Keratinocyte (primary cell): ENCODE measurements at regions not wholly inside any gene's neighbourhood (a gene's known extent, or its start where the extent isn't known, plus 50 kb on each side); places are given as distances from the start of the nearest gene placed in this dataset.

Source experiments
- DNase-seq: peaks from one replicate; pipeline ENCODE4 v3.0.0-alpha.2; 2011; ENCODE audit warnings: low read depth, missing footprints, low spot score
- FAIRE-seq: peaks from 2 replicates; lab custom pipeline; 2011; peaks lifted over from hg19 to GRCh38; lab: Jason Lieb, UNC
- H2AFZ ChIP-seq: 2 replicates; pipeline ENCODE4 v1.6.0; 2012; ENCODE audit warnings: low read length, control low read depth, inconsistent platforms; ENCODE audit not compliant: control insufficient read depth
- H3K27ac ChIP-seq: 2 replicates; pipeline ENCODE4 v1.5.1; 2011; ENCODE audit warnings: low read length; ENCODE audit not compliant: control insufficient read depth, insufficient read depth
- H3K27me3 ChIP-seq: 3 replicates; pipeline ENCODE4 v1.6.0; 2011; ENCODE audit warnings: low read length; ENCODE audit not compliant: control insufficient read depth, insufficient read depth; ENCODE audit errors: extremely low read depth
- H3K36me3 ChIP-seq, 2 experiments: 2 replicates in 1 of 2; 3 replicates in 1 of 2; pipeline ENCODE4 v1.5.1; 2011; ENCODE audit warnings: low read length in 2 of 2, mild to moderate bottlenecking in 1 of 2; ENCODE audit not compliant: control insufficient read depth in 2 of 2, insufficient read depth in 2 of 2; ENCODE audit errors: extremely low read depth in 1 of 2
- H3K4me1 ChIP-seq: 3 replicates; pipeline ENCODE4 v1.5.1; 2011; ENCODE audit warnings: low read length; ENCODE audit not compliant: control insufficient read depth, insufficient read depth; ENCODE audit errors: extremely low read depth
- H3K4me2 ChIP-seq: 3 replicates; pipeline ENCODE4 v1.6.0; 2011; ENCODE audit warnings: low read depth, low read length; ENCODE audit not compliant: control insufficient read depth, insufficient read depth; ENCODE audit errors: extremely low read depth
- H3K4me3 ChIP-seq, 3 experiments: fragments of 200-600 bp in 1 of 3; sonication (generic) in 1 of 3; 2 replicates in 2 of 3; 3 replicates in 1 of 3; pipeline ENCODE4 v1.5.1; 2011 to 2016; ENCODE audit warnings: low read length in 3 of 3, mild to moderate bottlenecking in 3 of 3, control low read depth in 2 of 3, inconsistent platforms in 1 of 3, low read depth in 1 of 3, mixed read lengths in 1 of 3, mixed run types in 1 of 3, moderate library complexity in 1 of 3; ENCODE audit not compliant: control insufficient read depth in 2 of 3, insufficient read depth in 2 of 3; ENCODE audit errors: extremely low read depth in 1 of 3
- H3K79me2 ChIP-seq: 2 replicates; pipeline ENCODE4 v1.6.0; 2012; ENCODE audit warnings: low read length; ENCODE audit not compliant: control insufficient read depth, insufficient read depth
- H3K9ac ChIP-seq: 3 replicates; pipeline ENCODE4 v1.6.0; 2011; ENCODE audit warnings: low read length; ENCODE audit not compliant: control insufficient read depth, insufficient read depth; ENCODE audit errors: extremely low read depth
- H3K9me1 ChIP-seq: 3 replicates; pipeline ENCODE4 v1.6.0; 2011; ENCODE audit warnings: low read length; ENCODE audit not compliant: control insufficient read depth, insufficient read depth; ENCODE audit errors: extremely low read depth
- H3K9me3 ChIP-seq: 2 replicates; pipeline ENCODE4 v1.5.1; 2012; ENCODE audit warnings: low read depth, low read length; ENCODE audit not compliant: control insufficient read depth
- H4K20me1 ChIP-seq: 3 replicates; pipeline ENCODE4 v1.6.0; 2011; ENCODE audit warnings: low read length; ENCODE audit not compliant: control insufficient read depth, insufficient read depth; ENCODE audit errors: extremely low read depth
- EZH2 ChIP-seq: IDR thresholded peaks from one replicate; pipeline ENCODE4 v1.6.1; 2012; ENCODE audit warnings: inconsistent platforms, mild to moderate bottlenecking, low read length, moderate library complexity
- dilution Hi-C: fragments of 300-500 bp; cut with MboI; formaldehyde crosslinking; loops from one replicate; pipeline ENCODE4 v1.7.0; 2020; ENCODE audit warnings: low sequenced_read_pairs; ENCODE audit not compliant: extremely low pct_ligation_motif_present
- TF ChIP-seq, protein P1 (sequence below), 3 experiments: IDR thresholded peaks in 1 of 3; conservative IDR thresholded peaks in 1 of 3; optimal IDR thresholded peaks in 1 of 3; 2 replicates in 2 of 3; 3 replicates in 1 of 3; pipeline versions ENCODE3 to v1.5.1; 2011; ENCODE audit warnings: low read length in 3 of 3, mild to moderate bottlenecking in 3 of 3, moderate library complexity in 2 of 3, control low read depth in 1 of 3, inconsistent platforms in 1 of 3; ENCODE audit not compliant: insufficient read depth in 2 of 3; ENCODE audit errors: extremely low read depth in 1 of 3

- TF ChIP-seq, protein P1, sequence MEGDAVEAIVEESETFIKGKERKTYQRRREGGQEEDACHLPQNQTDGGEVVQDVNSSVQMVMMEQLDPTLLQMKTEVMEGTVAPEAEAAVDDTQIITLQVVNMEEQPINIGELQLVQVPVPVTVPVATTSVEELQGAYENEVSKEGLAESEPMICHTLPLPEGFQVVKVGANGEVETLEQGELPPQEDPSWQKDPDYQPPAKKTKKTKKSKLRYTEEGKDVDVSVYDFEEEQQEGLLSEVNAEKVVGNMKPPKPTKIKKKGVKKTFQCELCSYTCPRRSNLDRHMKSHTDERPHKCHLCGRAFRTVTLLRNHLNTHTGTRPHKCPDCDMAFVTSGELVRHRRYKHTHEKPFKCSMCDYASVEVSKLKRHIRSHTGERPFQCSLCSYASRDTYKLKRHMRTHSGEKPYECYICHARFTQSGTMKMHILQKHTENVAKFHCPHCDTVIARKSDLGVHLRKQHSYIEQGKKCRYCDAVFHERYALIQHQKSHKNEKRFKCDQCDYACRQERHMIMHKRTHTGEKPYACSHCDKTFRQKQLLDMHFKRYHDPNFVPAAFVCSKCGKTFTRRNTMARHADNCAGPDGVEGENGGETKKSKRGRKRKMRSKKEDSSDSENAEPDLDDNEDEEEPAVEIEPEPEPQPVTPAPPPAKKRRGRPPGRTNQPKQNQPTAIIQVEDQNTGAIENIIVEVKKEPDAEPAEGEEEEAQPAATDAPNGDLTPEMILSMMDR (optimal IDR thresholded peaks at IDR 0.05 in 1 of 3, IDR thresholded peaks at IDR 0.05 in 1 of 3, conservative IDR thresholded peaks at IDR 0.05 in 1 of 3; ENCODE audit: extremely low read depth in 1 of 3, insufficient read depth in 2 of 3, low read length in 3 of 3) = no peak
- no peak for TF ChIP-seq EZH2
- no peak for FAIRE-seq
- no peak for DNase-seq
- dilution Hi-C loops = no loop called here
- Histone ChIP-seq H2AFZ (no peak overlapping the region), H3K4me1 (no peaks in the 10 kb centered on the region), H3K4me2 (no peak overlapping the region), H3K27ac (no peak overlapping the region), H3K9me3 (no peaks in the 10 kb centered on the region), H3K36me3 (no peaks in the 10 kb centered on the region), H3K4me3 (no peak overlapping the region), H3K9ac (no peak overlapping the region), H3K79me2 (no peaks in the 10 kb centered on the region), H3K27me3 (no peaks in the 10 kb centered on the region), H4K20me1 (no peaks in the 10 kb centered on the region), H3K9me1 (no peaks in the 10 kb centered on the region)
Measured at GRCh38 chr1:215416497-215416896, 150.6 kb upstream of the KCTD3 start.

DNA sequence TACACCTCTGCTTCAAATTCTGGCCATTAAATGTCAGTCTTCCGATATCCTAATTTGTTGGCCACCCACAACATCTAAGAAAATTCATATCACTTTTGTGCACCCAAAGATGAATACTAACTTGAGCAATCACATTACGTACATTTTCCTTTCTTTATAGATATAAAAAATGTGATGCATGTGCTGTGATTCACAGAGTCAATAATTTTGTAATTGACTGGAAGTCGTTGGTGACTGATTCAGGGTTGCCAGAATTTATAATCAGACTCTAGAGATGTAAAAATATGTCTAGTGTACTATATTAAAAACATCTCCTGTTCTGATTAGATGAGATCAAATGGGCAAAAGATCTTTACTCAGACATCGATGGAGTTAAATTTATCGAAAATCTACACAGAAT, 150.0 kb upstream of the KCTD3 start:
- Histone ChIP-seq H3K9me1 (no peaks in the 10 kb centered on the region), H3K27me3 (no peaks in the 10 kb centered on the region), H3K4me2 (no peak overlapping the region), H3K27ac (no peak overlapping the region), H3K4me1 (no peaks in the 10 kb centered on the region), H2AFZ (no peak overlapping the region), H4K20me1 (no peaks in the 10 kb centered on the region), H3K4me3 (no peak overlapping the region), H3K9me3 (no peaks in the 10 kb centered on the region), H3K79me2 (no peaks in the 10 kb centered on the region), H3K9ac (no peak overlapping the region), H3K36me3 (no peaks in the 10 kb centered on the region)
- FAIRE-seq = no peak
- TF ChIP-seq EZH2 = no peak
- TF ChIP-seq, protein P1 (optimal IDR thresholded peaks at IDR 0.05 in 1 of 3, IDR thresholded peaks at IDR 0.05 in 1 of 3, conservative IDR thresholded peaks at IDR 0.05 in 1 of 3; ENCODE audit: extremely low read depth in 1 of 3, insufficient read depth in 2 of 3, low read length in 3 of 3) = no peak
- dilution Hi-C loops = no loop called here
- DNase-seq = no peak
